ENCODE measurements at regions not wholly inside any gene's neighbourhood (a gene's known extent, or its start where the extent isn't known, plus 50 kb on each side); places are given as distances from the start of the nearest gene placed in this dataset.

DNA sequence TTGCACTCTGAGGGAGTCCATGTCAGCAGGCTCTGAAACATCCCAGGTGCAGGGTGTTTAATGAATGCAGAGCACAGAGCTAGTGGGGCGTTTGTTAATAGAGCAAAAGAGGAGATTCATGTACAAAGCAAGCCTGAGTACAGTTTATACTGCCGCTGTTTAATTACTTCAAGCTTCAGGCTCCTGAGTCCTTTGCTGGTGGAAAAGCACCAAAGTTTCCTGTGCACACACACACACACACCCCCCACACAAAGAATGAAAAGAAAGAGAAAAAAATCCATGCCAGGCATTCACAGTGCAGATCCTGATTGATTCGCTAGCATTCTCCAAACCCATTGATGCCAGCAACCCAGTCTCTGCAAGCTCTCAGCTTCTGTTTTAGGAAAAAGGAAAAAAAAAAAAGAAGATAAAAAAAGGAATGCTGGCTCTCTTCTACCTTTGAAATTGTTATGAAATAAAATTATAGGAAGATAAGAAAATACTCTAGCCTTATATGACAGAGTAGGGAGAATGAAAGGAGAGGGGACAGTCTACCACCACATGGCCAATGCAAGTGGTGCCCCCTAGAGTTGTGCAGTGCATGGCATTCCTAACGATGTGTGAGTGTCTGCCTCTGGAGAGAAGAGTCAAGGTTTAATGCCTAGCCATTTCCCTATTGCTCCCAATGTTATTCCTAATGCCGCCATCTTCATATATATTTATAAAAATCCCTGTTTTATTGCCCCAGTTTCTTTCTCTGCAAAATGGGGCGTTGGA, 216.5 kb downstream of the TMEM114 start:
- H3K36me3 Mint-ChIP-seq (ENCODE audit: low read depth) = no peaks in the 10 kb centered on the region

More for the DNA sequence above, 216.5 kb downstream of the TMEM114 start:
- no peak overlapping the region for H3K4me3 ChIP-seq
- H3K36me3 ChIP-seq (ENCODE audit: insufficient read depth) = no peaks in the 10 kb centered on the region
- H3K9me2 ChIP-seq (ENCODE audit: insufficient read depth) = peaks cover 3% of the 10 kb centered on the region; the same call in 1 of the 2 replicates
- DNase-seq (ENCODE audit: low spot score) = peak; percentile 6
- no peak overlapping the region for H3K4me2 ChIP-seq
- H3K79me2 ChIP-seq (replicated peaks; ENCODE audit: insufficient read depth) = no peaks in the 10 kb centered on the region
- Mint-ChIP-seq H3K4me3 (no peak overlapping the region), H3K27ac (no peak overlapping the region), H3K9me3 (peaks cover 10% of the 10 kb centered on the region; the same call in 2 of the 3 replicates), H3K27me3 (ENCODE audit: insufficient read depth, low read depth, poor library complexity) (no peaks in the 10 kb centered on the region), H3K4me1 (peaks cover 14% of the 10 kb centered on the region; the same call in 2 of the 3 replicates)
- no peaks in the 10 kb centered on the region for H3F3A ChIP-seq (replicated peaks; ENCODE audit: low read depth)
- peak; percentile 65 for ATAC-seq
- H2AFZ ChIP-seq = no peak overlapping the region
- no peaks in the 10 kb centered on the region for H3K4me1 ChIP-seq (ENCODE audit: insufficient read depth)
- no peaks in the 10 kb centered on the region for H3K27me3 ChIP-seq (ENCODE audit: insufficient read depth)
- H4K20me1 ChIP-seq (replicated peaks; ENCODE audit: insufficient read depth) = no peaks in the 10 kb centered on the region
- H3K27ac ChIP-seq (ENCODE audit: low read depth) = no peak overlapping the region
- TF ChIP-seq EZH2phosphoT487 (IDR thresholded peaks at IDR 0.05; ENCODE audit: unreplicated experiment) = no peak
- no peak for TF ChIP-seq EZH2 (IDR thresholded peaks at IDR 0.05; ENCODE audit: low read depth, unreplicated experiment)
- TF ChIP-seq STAT1 (IDR thresholded peaks at IDR 0.05; ENCODE audit: unreplicated experiment) = no peak
- TF ChIP-seq JUNB (IDR thresholded peaks at IDR 0.05; ENCODE audit: unreplicated experiment) = no peak
- TF ChIP-seq REST (IDR thresholded peaks at IDR 0.05; ENCODE audit: unreplicated experiment) = no peak
- peak; percentile 43 to 52 for TF ChIP-seq CTCF (conservative IDR thresholded peaks at IDR 0.05; ENCODE audit: low read depth in 2 of 2)
- no peak for TF ChIP-seq ZNF331 (CRISPR knock-in tag; IDR thresholded peaks at IDR 0.05; ENCODE audit: low read depth)
- TF ChIP-seq ZNF114 (CRISPR knock-in tag; IDR thresholded peaks at IDR 0.05) = no peak
- TF ChIP-seq ZNF462 (CRISPR knock-in tag; IDR thresholded peaks at IDR 0.05) = no peak

Data from GM23338 (cell line).